CD14-positive monocyte (primary cell): ENCODE measurements at regions not wholly inside any gene's neighbourhood (a gene's known extent, or its start where the extent isn't known, plus 50 kb on each side); places are given as distances from the start of the nearest gene placed in this dataset.

Experiments
- DNase-seq, 3 donors: peaks; one replicate each; pipeline ENCODE4 v3.0.0-alpha.2; 2011 to 2022
- H2AFZ ChIP-seq: 2 replicates; pipeline ENCODE4 v1.6.0; 2012; ENCODE audit warnings: mild to moderate bottlenecking, low read depth, low read length, inconsistent platforms; ENCODE audit not compliant: insufficient read depth, poor library complexity, severe bottlenecking
- H3K27ac ChIP-seq, 2 donors: 1 replicate in 1 of 2; 2 replicates in 1 of 2; pipeline ENCODE4 v1.5.1; 2012 to 2013; ENCODE audit warnings: low read length in 2 of 2, control low read depth in 1 of 2, inconsistent platforms in 1 of 2, low read depth in 1 of 2, mild to moderate bottlenecking in 1 of 2
- H3K27me3 ChIP-seq, 2 donors: one replicate each; pipeline versions ENCODE4 v1.6.0 to v1.6.1; 2011 to 2013; ENCODE audit warnings: low read length in 2 of 2; ENCODE audit not compliant: control insufficient read depth in 2 of 2, insufficient read depth in 2 of 2
- H3K36me3 ChIP-seq, 2 donors: replicated peaks in 1 of 2; 1 replicate in 1 of 2; 2 replicates in 1 of 2; pipeline versions ENCODE4 v1.5.1 to v1.6.1; 2012 to 2013; ENCODE audit warnings: low read length in 2 of 2, control low read depth in 1 of 2, inconsistent platforms in 1 of 2, mild to moderate bottlenecking in 1 of 2; ENCODE audit not compliant: insufficient read depth in 2 of 2, control insufficient read depth in 1 of 2
- H3K4me1 ChIP-seq, 2 donors: 1 replicate in 1 of 2; 2 replicates in 1 of 2; pipeline versions ENCODE4 v1.5.1 to v1.6.1; 2012 to 2013; ENCODE audit warnings: low read length in 2 of 2, control low read depth in 1 of 2, inconsistent platforms in 1 of 2, mild to moderate bottlenecking in 1 of 2, moderate library complexity in 1 of 2; ENCODE audit not compliant: insufficient read depth in 2 of 2, control insufficient read depth in 1 of 2
- H3K4me2 ChIP-seq: replicated peaks from 2 replicates; pipeline ENCODE3; 2012; ENCODE audit warnings: low read length, moderate library complexity, mild to moderate bottlenecking; ENCODE audit not compliant: poor library complexity, severe bottlenecking; ENCODE audit errors: extremely low read depth
- H3K4me3 ChIP-seq, 3 experiments: fragments of 200-600 bp in 1 of 3; sonication (generic) in 1 of 3; replicated peaks in 1 of 3; 1 replicate in 2 of 3; 2 replicates in 1 of 3; pipeline ENCODE4 v1.5.1; 2011 to 2013; ENCODE audit warnings: low read length in 3 of 3, mild to moderate bottlenecking in 3 of 3, control low read depth in 2 of 3, low read depth in 2 of 3, inconsistent platforms in 1 of 3, moderate library complexity in 1 of 3
- H3K79me2 ChIP-seq: 2 replicates; pipeline ENCODE4 v1.6.0; 2012; ENCODE audit warnings: mild to moderate bottlenecking, control low read depth, inconsistent platforms, low read length, moderate library complexity; ENCODE audit not compliant: insufficient read depth
- H3K9ac ChIP-seq: 2 replicates; pipeline ENCODE4 v1.6.0; 2017; ENCODE audit warnings: low read length, mild to moderate bottlenecking; ENCODE audit not compliant: insufficient read depth, poor library complexity, severe bottlenecking
- H3K9me3 ChIP-seq, 2 donors: replicated peaks in 1 of 2; 1 replicate in 1 of 2; 2 replicates in 1 of 2; pipeline versions ENCODE4 v1.5.1 to v1.6.1; 2012 to 2013; ENCODE audit warnings: low read length in 2 of 2, control low read depth in 1 of 2; ENCODE audit not compliant: control insufficient read depth in 1 of 2, insufficient read depth in 1 of 2
- H4K20me1 ChIP-seq: 2 replicates; pipeline ENCODE4 v1.6.0; 2012; ENCODE audit warnings: mild to moderate bottlenecking, low read length, control low read depth, moderate library complexity; ENCODE audit not compliant: insufficient read depth
- H3K27ac Mint-ChIP-seq, 7 donors: one replicate each; pipeline ENCODE4 v1.8.0; 2020; ENCODE audit warnings: mild to moderate bottlenecking in 7 of 7, mixed read lengths in 7 of 7, moderate library complexity in 6 of 7, inconsistent platforms in 2 of 7
- H3K27me3 Mint-ChIP-seq, 3 donors: one replicate each; pipeline ENCODE4 v1.8.0; 2021 to 2022; ENCODE audit warnings: low read depth in 3 of 3, mild to moderate bottlenecking in 3 of 3, mixed read lengths in 3 of 3, moderate library complexity in 3 of 3, inconsistent platforms in 1 of 3
- H3K36me3 Mint-ChIP-seq, 2 donors: one replicate each; pipeline ENCODE4 v1.8.0; 2020; ENCODE audit warnings: mixed read lengths in 2 of 2, inconsistent platforms in 1 of 2, mild to moderate bottlenecking in 1 of 2
- H3K4me1 Mint-ChIP-seq: one replicate; pipeline ENCODE4 v1.8.0; 2020; ENCODE audit warnings: mild to moderate bottlenecking, mixed read lengths
- H3K4me3 Mint-ChIP-seq, 2 donors: one replicate each; pipeline ENCODE4 v1.8.0; 2020; ENCODE audit warnings: mild to moderate bottlenecking in 2 of 2, mixed read lengths in 2 of 2, moderate library complexity in 1 of 2
- H3K9me3 Mint-ChIP-seq, 7 donors: one replicate each; pipeline ENCODE4 v1.8.0; 2020 to 2022; ENCODE audit warnings: mixed read lengths in 7 of 7, mild to moderate bottlenecking in 6 of 7, moderate library complexity in 6 of 7, inconsistent platforms in 2 of 7
- CTCF ChIP-seq: fragments of 200-600 bp; IDR thresholded peaks from one replicate; pipeline ENCODE4 v1.8.0; 2022; ENCODE audit warnings: antibody characterized with exemption, mild to moderate bottlenecking
- WGBS: methylation state at CpG from one replicate; pipeline ENCODE4 v1.1.5; 2013; ENCODE audit warnings: missing lambda C conversion rate; ENCODE audit not compliant: insufficient coverage; 5-methylcytosine and 5-hydroxymethylcytosine counted together
- intact Hi-C, 2 donors: fragments of 100-400 bp; cut with micrococcal nuclease; formaldehyde crosslinking; loops; one replicate each; pipeline versions ENCODE4 v1.15.0 to v1.15.1; 2023

GRCh38 chr3:18245721-18246120, 179.4 kb downstream of the SATB1 start:
- DNase-seq = no peak
- no peaks in the 10 kb centered on the region for H3K9me3 ChIP-seq
- no peak overlapping the region for H3K4me3 ChIP-seq
- no peaks in the 10 kb centered on the region for H3K4me1 ChIP-seq
- intact Hi-C loops = no loop called here
- peaks cover 15% of the 10 kb centered on the region for H3K4me1 Mint-ChIP-seq
- H3K36me3 ChIP-seq = no peaks in the 10 kb centered on the region
- TF ChIP-seq CTCF = no peak
- H4K20me1 ChIP-seq = no peaks in the 10 kb centered on the region
- H3K27me3 Mint-ChIP-seq = peaks cover 0 to 4% (median 0%) of the 10 kb centered on the region in 3 donors
- H3K4me2 ChIP-seq = no peak overlapping the region
- no peak overlapping the region for H3K9ac ChIP-seq
- H3K79me2 ChIP-seq = no peaks in the 10 kb centered on the region
- peak overlapping the region; percentile 57 for H2AFZ ChIP-seq
- no peak overlapping the region for H3K27ac ChIP-seq
- peak overlapping the region in 1 of 7 donors; percentile 14 for H3K27ac Mint-ChIP-seq
- no peaks in the 10 kb centered on the region for H3K27me3 ChIP-seq
- no peaks in the 10 kb centered on the region for H3K9me3 Mint-ChIP-seq
- H3K36me3 Mint-ChIP-seq = no peaks in the 10 kb centered on the region
- no CpG with 5 or more reads among the region's 4 CpGs for WGBS
- H3K4me3 Mint-ChIP-seq = peak overlapping the region in 1 of 2 donors; percentile 75

- intact Hi-C loops = no loop called here
- H3K79me2 ChIP-seq = no peaks in the 10 kb centered on the region
- H3K9ac ChIP-seq = no peak overlapping the region
- no peaks in the 10 kb centered on the region for H4K20me1 ChIP-seq
- no peak for TF ChIP-seq CTCF
- Mint-ChIP-seq H3K27ac (no peak overlapping the region), H3K36me3 (no peaks in the 10 kb centered on the region), H3K4me1 (peaks cover 13% of the 10 kb centered on the region), H3K4me3 (no peak overlapping the region), H3K27me3 (peaks cover 0 to 4% (median 0%) of the 10 kb centered on the region in 3 donors), H3K9me3 (no peaks in the 10 kb centered on the region)
- H3K4me1 ChIP-seq = no peaks in the 10 kb centered on the region
- no peaks in the 10 kb centered on the region for H3K36me3 ChIP-seq
- no peaks in the 10 kb centered on the region for H3K9me3 ChIP-seq
- H3K27ac ChIP-seq = no peak overlapping the region
- no peak overlapping the region for H3K4me2 ChIP-seq
- no peak overlapping the region for H3K4me3 ChIP-seq
- H2AFZ ChIP-seq = no peak overlapping the region
- H3K27me3 ChIP-seq = no peaks in the 10 kb centered on the region
- no CpG with 5 or more reads among the region's 1 CpG for WGBS
- DNase-seq = no peak
Measured at GRCh38 chr3:18241837-18242236, 183.3 kb downstream of the SATB1 start.
